DMS 273 (cell line): ENCODE measurements at regions not wholly inside any gene's neighbourhood (a gene's known extent, or its start where the extent isn't known, plus 50 kb on each side); places are given as distances from the start of the nearest gene placed in this dataset.

Experiments used
- DNase-seq: peaks from one replicate; lab custom pipeline; 2025; ENCODE audit not compliant: unreplicated experiment; lab: John Stamatoyannopoulos, UW

- DNase-seq = no peak
Observed at GRCh38 chr6:100182313-100182712, 188.3 kb upstream of the MCHR2 start.

GRCh38 chr6:100181309-100181708 is 187.3 kb upstream of the MCHR2 start:
- no peak for DNase-seq

DNA sequence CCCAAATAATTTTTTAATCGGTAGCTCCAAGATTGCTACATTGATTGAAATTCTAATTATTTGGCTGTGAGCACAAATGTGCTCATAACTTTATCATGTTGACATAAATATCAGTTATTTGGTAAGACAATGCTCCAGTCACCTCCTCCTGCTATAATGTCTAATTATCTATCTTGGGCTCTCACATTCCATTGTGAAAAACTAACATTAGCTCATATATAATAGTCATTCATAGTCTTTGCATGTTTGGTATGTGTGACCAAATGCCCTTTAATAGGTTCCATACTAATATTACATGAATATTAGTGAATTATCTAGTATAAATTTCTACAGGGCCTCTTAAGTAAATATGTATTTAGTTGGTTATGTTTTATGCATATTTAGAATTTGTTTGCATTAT is 185.6 kb upstream of the MCHR2 start:
- DNase-seq = no peak

DNA sequence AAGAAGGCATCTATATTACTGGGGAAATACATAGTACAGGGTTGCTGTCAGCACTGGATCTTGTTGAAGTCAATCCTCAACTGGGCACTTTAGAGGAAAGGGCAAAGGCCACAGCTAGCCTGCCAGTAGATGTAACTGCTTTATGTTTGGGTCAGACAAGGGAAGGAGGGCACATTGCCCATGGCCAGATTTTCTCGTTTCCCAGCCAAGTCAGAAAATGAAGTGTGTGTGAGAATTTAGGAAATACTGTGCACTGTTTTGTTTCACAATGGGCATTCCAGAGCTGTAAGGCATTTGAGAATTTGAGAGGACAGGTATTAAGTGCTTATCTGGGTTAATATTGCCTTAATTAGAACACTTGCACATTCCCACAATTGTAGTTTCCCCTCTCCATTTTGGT is 183.9 kb upstream of the MCHR2 start:
- no peak for DNase-seq

DNA sequence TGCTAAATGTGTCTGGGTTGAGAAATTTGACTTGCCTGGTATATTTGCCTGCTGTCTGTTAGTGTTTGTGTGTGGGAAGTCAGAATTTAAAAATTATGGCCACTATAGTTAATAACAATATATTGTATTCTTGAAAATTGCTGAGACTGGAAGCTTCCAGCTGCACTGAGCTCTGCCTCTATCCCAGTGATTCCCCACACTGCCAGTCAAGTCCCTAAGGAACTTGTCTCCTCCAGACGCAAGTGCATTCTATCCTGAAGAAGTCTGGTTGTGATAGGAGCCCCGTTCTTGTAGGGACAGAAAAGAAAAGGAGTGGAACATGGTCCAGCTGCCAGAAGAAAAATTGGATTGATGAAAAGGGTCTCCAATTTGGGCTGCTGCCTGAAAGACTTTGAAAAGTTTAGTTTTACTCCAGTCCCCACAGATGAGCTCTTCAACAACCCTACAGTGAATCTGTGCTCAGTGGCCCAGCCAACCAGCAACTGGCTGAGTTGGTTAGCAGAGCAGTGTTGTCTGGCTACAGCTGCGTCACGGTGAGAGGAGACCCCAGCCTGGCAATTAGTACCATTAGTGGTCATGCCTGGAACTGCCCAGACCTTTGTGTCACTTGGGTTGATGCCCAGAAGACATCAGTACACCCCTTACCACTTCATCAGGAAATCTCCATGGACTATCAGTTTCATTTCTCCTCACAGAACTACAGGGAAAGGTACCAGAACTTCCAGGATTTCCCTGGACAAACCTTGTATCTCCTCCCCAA is 183.1 kb upstream of the MCHR2 start:
- DNase-seq = no peak

DNA sequence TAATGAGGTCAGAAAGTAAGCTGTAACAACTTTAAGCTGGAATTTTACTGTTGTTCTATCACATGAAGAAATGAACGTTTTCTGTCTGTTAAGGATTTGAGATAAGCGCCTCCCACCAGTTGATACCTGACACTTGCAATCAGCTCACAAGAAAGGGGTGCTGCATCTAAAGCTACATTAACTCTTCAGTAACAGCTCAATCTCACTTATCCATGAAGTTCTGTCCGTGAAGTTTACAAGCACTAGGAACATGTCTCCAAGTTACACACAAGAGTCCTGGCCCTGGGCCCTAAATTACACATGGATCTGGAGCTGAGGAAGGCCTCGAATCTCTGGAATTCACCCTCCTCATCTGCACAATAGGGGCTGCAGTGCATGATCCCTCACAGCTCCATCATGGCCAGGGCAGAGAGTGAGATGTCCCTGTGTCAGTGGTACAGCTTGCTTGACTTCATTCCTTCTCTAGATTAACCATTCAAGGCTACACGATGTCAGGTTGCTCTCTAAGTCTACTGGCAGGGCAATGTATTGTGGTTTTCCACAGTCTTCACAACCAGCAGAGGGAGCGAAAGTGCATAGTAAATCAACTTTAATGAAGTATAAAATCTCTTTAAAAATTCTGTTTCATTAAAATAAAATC is 182.4 kb upstream of the MCHR2 start:
- peak; percentile 42 for DNase-seq

DNA sequence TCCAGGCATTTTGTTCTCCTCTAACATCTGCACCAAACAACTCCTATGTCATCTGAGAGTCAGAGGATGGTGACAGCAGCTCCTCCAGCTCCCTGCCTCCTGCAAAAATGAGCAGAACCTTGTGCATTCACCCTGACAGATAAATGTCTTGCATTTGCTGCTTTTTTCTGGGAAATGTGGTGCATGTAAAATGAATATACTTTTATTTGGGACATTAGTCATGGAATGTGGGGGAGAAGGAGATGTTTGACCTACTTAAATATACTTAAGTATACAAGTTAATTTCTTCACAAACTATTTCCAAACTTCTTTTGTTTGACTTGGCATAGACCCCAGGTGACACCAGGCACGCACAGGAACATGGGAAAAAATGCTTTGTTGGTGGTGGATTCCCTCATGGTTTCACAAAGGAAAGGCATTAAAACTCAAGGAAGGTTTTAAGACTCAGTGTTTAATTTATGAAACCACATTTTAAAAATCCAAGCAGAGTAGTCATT is 181.8 kb upstream of the MCHR2 start:
- DNase-seq = no peak

DNA sequence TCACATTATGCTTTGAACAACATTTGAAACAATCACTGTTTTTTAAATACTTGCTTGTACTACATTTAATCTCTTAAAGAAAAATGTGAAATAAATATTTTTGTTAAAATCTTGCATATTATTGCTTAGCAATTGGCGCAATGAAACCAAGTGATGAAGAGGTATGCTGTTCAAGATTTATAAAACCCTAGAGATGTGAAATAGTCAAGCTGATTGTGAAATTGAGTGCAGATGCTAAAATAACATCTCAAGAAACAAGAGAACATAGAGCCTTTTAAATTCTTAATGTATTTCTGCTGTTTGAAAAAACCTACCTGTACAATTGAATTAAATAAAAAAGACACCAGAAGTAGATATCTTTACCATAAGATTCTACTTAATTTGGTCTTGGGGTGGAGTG is 179.2 kb upstream of the MCHR2 start:
- no peak for DNase-seq

GRCh38 chr6:100172322-100172713 is 178.3 kb upstream of the MCHR2 start:
- DNase-seq = no peak

DNA sequence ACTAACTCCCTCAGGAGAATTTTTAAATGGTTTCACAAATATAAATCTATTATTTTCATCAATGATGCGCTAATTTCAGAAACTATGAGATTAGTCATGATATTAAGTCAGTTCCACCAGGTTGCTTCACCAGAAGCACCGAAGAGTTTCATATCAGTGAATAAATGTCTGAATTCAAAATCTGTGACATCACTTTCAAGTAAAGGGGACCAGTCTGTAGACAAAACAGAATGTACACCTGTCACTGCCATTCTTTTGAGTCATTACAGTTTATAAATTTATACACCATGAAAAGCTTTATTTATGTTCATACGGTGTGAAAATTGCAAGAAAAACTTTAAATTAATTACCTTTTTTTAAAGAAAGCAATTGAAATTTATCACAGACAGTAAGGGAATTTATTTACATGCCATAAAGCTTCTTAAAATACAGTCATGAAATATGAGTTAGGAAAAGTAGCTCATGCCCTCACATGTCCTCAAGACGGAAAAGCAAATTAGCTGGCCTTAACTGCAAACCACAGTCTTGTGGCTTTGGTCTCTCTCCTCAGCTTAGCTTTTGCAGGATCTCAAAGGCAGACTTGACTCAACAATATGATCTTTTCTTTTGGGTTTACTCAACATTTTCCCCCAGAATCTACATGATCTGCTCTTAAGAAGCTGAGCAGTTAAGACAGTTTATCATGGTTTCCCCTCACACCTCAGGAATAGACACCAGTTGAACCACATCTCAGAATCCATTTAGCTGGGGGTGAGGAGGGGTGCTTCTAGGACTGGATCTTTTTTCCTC is 177.7 kb upstream of the MCHR2 start:
- no peak for DNase-seq

GRCh38 chr6:100168148-100168547 is 174.1 kb upstream of the MCHR2 start:
- no peak for DNase-seq

- DNase-seq = no peak
Observed at GRCh38 chr6:100167585-100167984, 173.6 kb upstream of the MCHR2 start.

- no peak for DNase-seq
Observed at GRCh38 chr6:100166956-100167355, 172.9 kb upstream of the MCHR2 start.

DNA sequence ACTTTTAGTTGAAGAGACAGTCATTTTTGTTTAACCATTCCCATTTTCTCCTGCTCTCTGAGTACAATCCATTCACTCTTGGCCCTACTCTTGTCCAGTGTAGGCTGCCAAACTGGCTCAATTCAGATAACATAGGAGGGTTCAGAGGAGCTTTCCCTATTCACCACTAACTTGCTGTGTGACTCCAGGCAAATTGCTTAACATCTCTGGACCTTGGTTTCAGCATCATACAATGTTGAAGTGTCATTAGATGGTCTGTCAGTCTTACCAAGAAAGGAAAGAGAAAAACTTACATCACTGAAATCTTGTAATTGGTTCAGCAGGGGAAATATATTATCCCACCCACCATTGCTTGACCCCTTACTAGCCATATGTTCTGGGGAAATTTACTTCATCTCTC is 171.4 kb upstream of the MCHR2 start:
- no peak for DNase-seq

DNA sequence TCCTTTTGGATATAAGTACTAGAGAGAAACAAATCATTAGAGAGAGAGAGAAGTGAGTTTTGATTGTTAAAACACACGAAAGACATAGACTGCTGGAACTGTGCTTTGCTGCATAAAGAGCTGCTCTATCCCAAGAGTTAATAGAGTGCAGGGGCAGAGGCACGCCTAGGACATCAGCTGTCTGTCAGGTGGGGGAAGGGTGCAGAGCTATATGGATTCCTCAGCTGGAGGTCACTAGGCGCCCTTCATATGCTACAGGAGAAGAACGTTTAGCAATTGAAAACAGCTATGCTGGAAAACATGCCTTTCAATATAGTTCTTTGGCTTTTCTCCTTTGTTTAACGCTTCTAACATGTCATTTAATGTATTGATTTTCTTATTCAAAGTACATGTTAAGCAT is 169.0 kb upstream of the MCHR2 start:
- no peak for DNase-seq

DNA sequence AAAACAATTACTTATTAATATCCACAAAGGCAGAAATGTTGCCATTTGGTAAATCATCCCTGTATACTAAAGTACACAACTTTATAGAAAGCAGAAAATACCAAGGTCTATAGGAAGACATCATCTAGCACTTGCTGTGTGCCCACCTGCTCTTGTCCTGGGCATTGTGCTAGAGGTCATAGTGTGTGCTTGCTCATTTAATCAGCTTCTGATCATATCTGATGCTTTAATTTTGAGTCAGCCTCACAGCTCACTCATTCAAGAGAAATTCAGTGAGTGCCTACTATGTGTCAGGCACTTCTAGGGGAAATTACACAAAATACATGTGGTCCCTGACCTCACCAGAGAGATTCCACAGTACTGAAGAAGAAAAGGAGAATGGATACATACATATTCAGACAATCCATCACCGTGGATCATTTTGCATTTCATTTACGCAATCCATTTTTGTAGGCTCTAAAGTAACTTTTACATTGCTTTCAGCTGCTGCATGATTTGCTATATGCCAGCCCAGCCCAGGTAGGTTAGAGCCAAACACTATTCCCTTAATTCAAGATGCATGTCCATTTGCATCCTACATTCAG is 167.9 kb upstream of the MCHR2 start:
- no peak for DNase-seq

DNA sequence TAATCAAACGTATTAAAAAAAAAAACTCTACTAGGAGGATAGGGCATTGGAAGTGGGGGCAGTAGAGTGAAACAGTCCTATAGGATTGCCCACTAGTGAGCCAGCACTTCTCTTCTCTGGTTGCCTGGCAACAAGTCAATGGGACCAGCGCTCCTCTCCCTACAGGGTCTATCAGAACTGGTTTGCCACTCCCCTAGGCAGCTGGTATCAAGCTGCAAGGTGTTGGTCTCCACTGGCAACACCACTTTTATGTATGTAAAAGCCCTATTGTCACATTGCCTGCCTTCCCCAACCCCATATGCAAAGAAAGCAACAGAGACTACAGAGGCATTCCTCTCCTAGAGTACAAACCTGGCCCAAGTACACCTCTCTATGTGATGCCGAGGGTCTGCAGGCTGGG is 166.9 kb upstream of the MCHR2 start:
- DNase-seq = peak; percentile 71

- no peak for DNase-seq
Observed at GRCh38 chr6:100155141-100155540, 161.1 kb upstream of the MCHR2 start.

- DNase-seq = no peak
Observed at GRCh38 chr6:100153636-100154275, 159.7 kb upstream of the MCHR2 start.

GRCh38 chr6:100152201-100152600 is 158.2 kb upstream of the MCHR2 start:
- DNase-seq = no peak

DNA sequence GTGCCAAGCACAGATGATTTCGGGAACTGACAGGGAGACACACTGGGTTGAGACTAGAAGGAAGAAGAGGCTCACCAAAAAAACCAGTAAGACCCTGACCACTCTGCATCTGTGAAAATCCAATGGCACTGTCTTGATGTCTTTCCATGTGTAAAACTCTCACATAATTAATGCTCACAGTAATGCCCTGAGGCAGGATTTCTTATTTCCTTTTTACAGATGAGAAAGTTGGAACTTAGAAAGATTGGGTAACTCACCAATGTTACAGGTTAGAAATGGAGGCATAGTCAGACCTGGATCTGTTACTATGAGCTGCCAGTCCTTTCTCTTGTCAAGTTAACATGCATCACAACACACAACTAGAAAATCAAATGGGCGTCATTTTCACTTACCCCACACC is 151.0 kb upstream of the MCHR2 start:
- no peak for DNase-seq
